Sigmoid colon (tissue), 6 donors: ENCODE measurements at regions not wholly inside any gene's neighbourhood (a gene's known extent, or its start where the extent isn't known, plus 50 kb on each side); places are given as distances from the start of the nearest gene placed in this dataset.
"Not testable (repeated sequence)": the region's sequence is repeated elsewhere in the genome, so short reads cannot be mapped to it uniquely, and the experiment has no call there.

Source experiments
- DNase-seq: peaks from one replicate; pipeline ENCODE4 v3.0.0-alpha.2; 2019
- H3K27ac ChIP-seq, 4 donors: fragments of 200-600 bp; sonication (generic); one replicate each; pipeline ENCODE4 v1.5.1; 2016 to 2019; ENCODE audit warnings: mild to moderate bottlenecking in 1 of 4
- H3K27me3 ChIP-seq, 3 donors: fragments of 200-600 bp; sonication (generic); one replicate each; pipeline ENCODE4 v1.5.1; 2019; ENCODE audit warnings: mild to moderate bottlenecking in 1 of 3
- H3K36me3 ChIP-seq, 4 donors: fragments of 200-600 bp; sonication (generic); one replicate each; pipeline ENCODE4 v1.5.1; 2016 to 2019
- H3K4me1 ChIP-seq, 4 donors: fragments of 200-600 bp; sonication (generic); one replicate each; pipeline ENCODE4 v1.5.1; 2017 to 2019
- H3K4me3 ChIP-seq, 4 donors: fragments of 200-600 bp; sonication (generic); one replicate each; pipeline ENCODE4 v1.5.1; 2017 to 2019; ENCODE audit warnings: mild to moderate bottlenecking in 2 of 4, moderate library complexity in 1 of 4
- H3K9me3 ChIP-seq, 4 donors: fragments of 200-600 bp in 3 of 4; sonication (generic) in 3 of 4; one replicate each; pipeline versions ENCODE4 v1.5.1 to v1.6.1; 2013 to 2019
- EP300 ChIP-seq, 4 donors: sonication (generic); formaldehyde crosslinking; IDR thresholded peaks; one replicate each; pipeline ENCODE4 v1.6.1; 2017; ENCODE audit warnings: antibody characterized with exemption in 4 of 4
- POLR2A ChIP-seq, 2 donors: fragments of 450-650 bp; IDR thresholded peaks; one replicate each; pipeline ENCODE4 v1.6.1; 2016; ENCODE audit warnings: antibody characterized with exemption in 2 of 2, mild to moderate bottlenecking in 2 of 2, moderate library complexity in 2 of 2
- POLR2AphosphoS5 ChIP-seq, 4 donors: sonication (generic); formaldehyde crosslinking; IDR thresholded peaks; one replicate each; pipeline ENCODE4 v1.6.1; 2017; ENCODE audit warnings: antibody characterized with exemption in 4 of 4
- WGBS, 2 donors: extraction: QIAGEN DNeasy Blood & Tissue Kit; methylation state at CpG; one replicate each; pipeline ENCODE4 v1.1.7; 2013; 5-methylcytosine and 5-hydroxymethylcytosine counted together
- intact Hi-C: fragments of 100-400 bp; cut with DNase I; formaldehyde crosslinking; loops from one replicate; pipeline ENCODE4 v1.15.1; 2023
- TF ChIP-seq, protein P1 (sequence below), 4 experiments: fragments of 450-650 bp in 3 of 4; fragments of 200-600 bp in 1 of 4; IDR thresholded peaks; one replicate each; pipeline ENCODE4 v1.5.1; 2016 to 2019; ENCODE audit warnings: antibody characterized with exemption in 4 of 4, mild to moderate bottlenecking in 3 of 4, moderate library complexity in 2 of 4
- donor health status: healthy with polysubstance abuse.
- donor health status: healthy.

DNA sequence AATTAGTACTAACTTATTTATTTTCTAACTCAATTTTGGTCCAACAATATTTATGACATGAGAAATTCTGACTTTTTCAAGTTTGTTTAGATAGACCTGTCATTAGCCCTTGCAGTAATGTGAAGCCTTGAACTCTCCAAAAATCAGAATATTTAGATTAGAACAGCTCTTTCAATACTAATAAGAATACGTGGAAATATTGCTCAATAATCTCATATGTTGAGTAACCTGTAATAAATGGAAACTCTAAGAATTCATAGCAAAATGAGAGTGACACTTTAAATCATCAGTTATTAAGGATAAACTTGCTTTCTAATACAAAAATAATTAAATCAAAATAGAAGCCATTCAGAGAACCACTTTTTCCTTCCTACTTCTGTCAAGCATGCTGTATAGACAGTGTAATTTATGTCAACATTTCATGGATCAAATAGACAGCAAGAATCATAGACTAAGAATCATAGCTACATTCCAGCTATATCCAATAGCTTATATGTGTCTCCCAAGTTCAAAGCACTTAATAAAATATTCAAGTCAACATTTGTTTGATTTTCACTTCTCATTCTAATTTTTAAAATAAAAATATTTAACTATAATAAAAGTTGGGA, 710.3 kb upstream of the SOX11 start:
- TF ChIP-seq POLR2A (IDR thresholded peaks at IDR 0.05), result no peak
- TF ChIP-seq POLR2AphosphoS5 (IDR thresholded peaks at IDR 0.05), result no peak
- no peak for TF ChIP-seq EP300 (IDR thresholded peaks at IDR 0.05)
- TF ChIP-seq, protein P1, sequence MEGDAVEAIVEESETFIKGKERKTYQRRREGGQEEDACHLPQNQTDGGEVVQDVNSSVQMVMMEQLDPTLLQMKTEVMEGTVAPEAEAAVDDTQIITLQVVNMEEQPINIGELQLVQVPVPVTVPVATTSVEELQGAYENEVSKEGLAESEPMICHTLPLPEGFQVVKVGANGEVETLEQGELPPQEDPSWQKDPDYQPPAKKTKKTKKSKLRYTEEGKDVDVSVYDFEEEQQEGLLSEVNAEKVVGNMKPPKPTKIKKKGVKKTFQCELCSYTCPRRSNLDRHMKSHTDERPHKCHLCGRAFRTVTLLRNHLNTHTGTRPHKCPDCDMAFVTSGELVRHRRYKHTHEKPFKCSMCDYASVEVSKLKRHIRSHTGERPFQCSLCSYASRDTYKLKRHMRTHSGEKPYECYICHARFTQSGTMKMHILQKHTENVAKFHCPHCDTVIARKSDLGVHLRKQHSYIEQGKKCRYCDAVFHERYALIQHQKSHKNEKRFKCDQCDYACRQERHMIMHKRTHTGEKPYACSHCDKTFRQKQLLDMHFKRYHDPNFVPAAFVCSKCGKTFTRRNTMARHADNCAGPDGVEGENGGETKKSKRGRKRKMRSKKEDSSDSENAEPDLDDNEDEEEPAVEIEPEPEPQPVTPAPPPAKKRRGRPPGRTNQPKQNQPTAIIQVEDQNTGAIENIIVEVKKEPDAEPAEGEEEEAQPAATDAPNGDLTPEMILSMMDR (IDR thresholded peaks at IDR 0.05), result no peak
- WGBS, 2 donors, result 51 to 67% methylated on average over 1 of the region's 1 CpG
- intact Hi-C loops, result no loop called here
- no peak overlapping the region for H3K27ac ChIP-seq
- no peaks in the 10 kb centered on the region for H3K4me1 ChIP-seq
- H3K27me3 ChIP-seq, result no peaks in the 10 kb centered on the region
- H3K4me3 ChIP-seq, result no peak overlapping the region
- no peaks in the 10 kb centered on the region for H3K36me3 ChIP-seq
- DNase-seq, result no peak
- H3K9me3 ChIP-seq, result no peaks in the 10 kb centered on the region

DNA sequence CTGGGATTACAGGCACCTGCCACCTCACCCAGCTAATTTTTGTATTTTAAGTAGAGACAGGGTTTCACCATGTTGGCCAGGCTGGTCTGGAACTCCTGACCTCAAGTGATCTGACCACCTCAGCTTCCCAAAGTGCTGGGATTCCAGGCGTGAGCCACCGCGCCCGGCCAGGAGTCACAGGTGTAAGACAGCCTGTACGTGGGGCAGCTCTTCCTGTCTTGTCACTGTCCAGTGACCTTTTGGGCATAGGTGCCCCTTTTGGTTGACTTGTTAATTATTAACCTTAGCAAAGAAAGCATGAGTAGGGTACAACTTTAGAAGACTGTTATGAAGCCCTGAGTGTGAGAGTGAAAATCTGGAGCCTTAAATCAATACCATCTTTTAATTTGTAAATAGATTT, 703.7 kb upstream of the SOX11 start:
- H3K4me1 ChIP-seq, H3K4me3 ChIP-seq, H3K27me3 ChIP-seq, H3K9me3 ChIP-seq, DNase-seq, H3K36me3 ChIP-seq, H3K27ac ChIP-seq, intact Hi-C loops: not testable (repeated sequence)
- 79 to 85% methylated on average over 5 of the region's 5 CpGs for WGBS, 2 donors

DNA sequence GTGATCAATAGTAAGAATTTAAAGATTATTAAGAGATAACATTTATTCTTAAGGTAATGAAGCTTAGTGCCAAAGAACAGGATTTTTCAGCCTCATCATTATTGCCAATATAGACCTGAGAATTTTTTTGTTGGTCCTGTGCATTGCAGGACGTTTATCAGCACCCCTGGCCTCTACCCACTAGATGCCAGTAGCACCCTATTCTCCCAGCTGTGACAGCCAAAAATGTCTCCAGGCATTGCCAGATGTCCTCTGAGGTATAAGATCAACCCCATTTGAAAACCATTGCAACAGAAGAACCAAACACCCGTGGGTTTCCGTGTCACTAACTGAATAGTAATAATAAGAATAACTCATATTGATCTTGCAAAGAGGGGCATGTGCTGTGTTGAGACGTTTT, 700.0 kb upstream of the SOX11 start:
- no peak overlapping the region for H3K27ac ChIP-seq
- peaks cover 0 to 3% (median 0%) of the 10 kb centered on the region in 4 donors for H3K9me3 ChIP-seq
- H3K4me1 ChIP-seq, result no peaks in the 10 kb centered on the region
- TF ChIP-seq POLR2A (IDR thresholded peaks at IDR 0.05), result no peak
- TF ChIP-seq, protein P1 (IDR thresholded peaks at IDR 0.05), result peak in 1 of 4 experiments; percentile 10
- no peaks in the 10 kb centered on the region for H3K27me3 ChIP-seq
- WGBS, 2 donors, result 52 to 55% methylated on average over 4 of the region's 4 CpGs
- no peaks in the 10 kb centered on the region for H3K36me3 ChIP-seq
- DNase-seq, result no peak
- H3K4me3 ChIP-seq, result no peak overlapping the region
- intact Hi-C loops, result loop anchor here (10.0 kb wide), 1 partner anchor 373 kb away; no protein-coding TSS in a partner anchor

DNA sequence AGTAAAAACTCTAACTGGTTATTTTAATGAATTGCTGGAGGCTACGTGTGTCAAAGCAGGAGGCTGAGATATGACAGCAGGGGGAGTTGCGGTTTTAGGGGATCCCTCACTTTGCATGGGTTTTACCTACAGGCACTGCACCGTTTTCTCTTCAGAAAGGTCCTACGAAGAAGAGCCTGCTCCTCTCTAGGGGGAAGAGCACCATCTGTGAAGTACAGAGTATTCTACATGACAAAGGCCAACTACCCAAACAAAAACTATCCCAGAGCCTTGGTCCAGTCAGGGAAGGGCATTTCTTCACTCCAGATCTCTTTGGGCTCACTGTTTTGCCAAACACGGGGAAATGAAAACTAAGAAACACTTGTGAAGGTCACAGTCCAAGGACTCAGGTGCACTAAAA, 696.7 kb upstream of the SOX11 start:
- Histone ChIP-seq H3K4me3 (no peak overlapping the region), H3K27ac (no peak overlapping the region), H3K36me3 (no peaks in the 10 kb centered on the region), H3K9me3 (no peaks in the 10 kb centered on the region), H3K27me3 (no peaks in the 10 kb centered on the region), H3K4me1 (no peaks in the 10 kb centered on the region)
- no peak for DNase-seq
- intact Hi-C loops, result loop anchor here (10.0 kb wide), 1 partner anchor 369 kb away; no protein-coding TSS in a partner anchor
- 46 to 63% methylated on average over 5 of the region's 5 CpGs for WGBS, 2 donors
- TF ChIP-seq, protein P1 (IDR thresholded peaks at IDR 0.05), result no peak
- TF ChIP-seq EP300 (IDR thresholded peaks at IDR 0.05) (no peak), POLR2A (IDR thresholded peaks at IDR 0.05) (no peak), POLR2AphosphoS5 (IDR thresholded peaks at IDR 0.05) (no peak)

DNA sequence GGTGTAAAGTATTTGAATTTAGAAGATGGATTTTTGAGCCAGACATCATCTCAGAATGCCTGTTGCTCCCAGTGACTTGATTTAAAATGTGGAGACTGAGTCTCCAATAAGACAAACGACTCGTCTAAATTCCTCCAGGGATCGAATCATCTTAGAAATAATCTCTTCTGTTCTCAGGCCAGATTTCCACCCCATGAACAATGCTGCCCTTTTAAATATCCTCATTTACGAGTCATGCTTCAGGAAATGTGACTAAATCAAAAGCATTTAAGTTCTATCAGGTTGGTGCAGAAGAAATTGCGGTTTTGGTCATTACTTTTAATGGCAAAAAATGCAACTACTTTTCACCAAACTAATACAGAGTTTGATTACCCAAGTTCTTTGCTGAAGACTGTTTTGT, 684.6 kb upstream of the SOX11 start:
- peaks cover 0 to 3% (median 0%) of the 10 kb centered on the region in 4 donors for H3K9me3 ChIP-seq
- TF ChIP-seq, protein P1 (IDR thresholded peaks at IDR 0.05), result no peak
- no peak for TF ChIP-seq EP300 (IDR thresholded peaks at IDR 0.05)
- TF ChIP-seq POLR2A (IDR thresholded peaks at IDR 0.05), result no peak
- TF ChIP-seq POLR2AphosphoS5 (IDR thresholded peaks at IDR 0.05), result no peak
- intact Hi-C loops, result no loop called here
- no peak overlapping the region for H3K4me3 ChIP-seq
- no peaks in the 10 kb centered on the region for H3K27me3 ChIP-seq
- H3K27ac ChIP-seq, result no peak overlapping the region
- DNase-seq, result no peak
- 72 to 73% methylated on average over 5 of the region's 5 CpGs for WGBS, 2 donors
- H3K36me3 ChIP-seq, result no peaks in the 10 kb centered on the region
- H3K4me1 ChIP-seq, result no peaks in the 10 kb centered on the region
